IMR-90 (cell line): ENCODE measurements at regions not wholly inside any gene's neighbourhood (a gene's known extent, or its start where the extent isn't known, plus 50 kb on each side); places are given as distances from the start of the nearest gene placed in this dataset.

Experiments
- ATAC-seq: fragments of 200-7000 bp; cut with Tn5 transposase; 2 replicates; pipeline ENCODE4 v1.9.1; 2020; ENCODE audit warnings: low read depth, mild to moderate bottlenecking, moderate library complexity
- BruUV-seq: library from RNA; stranded (reverse); fragments of 400-500 nt; replicated peaks from 2 replicates; lab custom pipeline; 2021; lab: Mats Ljungman, UMichigan
- CTCF ChIA-PET: fragments of 300-600 bp; formaldehyde crosslinking; extraction: SDS; loops from one replicate; lab custom pipeline; 2021; ENCODE audit warnings: antibody characterized with exemption; lab: Yijun Ruan, JAX
- POLR2A ChIA-PET: fragments of 300-600 bp; sonication (Branson Sonifier 250); formaldehyde crosslinking; loops from one replicate; lab custom pipeline; 2022; ENCODE audit warnings: antibody characterized with exemption; ENCODE audit not compliant: unreplicated experiment; lab: Charles Lee
- DNase-seq: peaks from one replicate; pipeline ENCODE4 v3.0.0; 2013
- H2AFZ ChIP-seq: replicated peaks from 2 replicates; pipeline ENCODE3; 2013; ENCODE audit warnings: low read length, mild to moderate bottlenecking; ENCODE audit not compliant: poor library complexity
- H2AK5ac ChIP-seq: 2 replicates; pipeline ENCODE4 v1.6.1; 2013; ENCODE audit warnings: low read depth, low read length, inconsistent platforms
- H2AK9ac ChIP-seq: replicated peaks from 2 replicates; pipeline ENCODE3; 2013; ENCODE audit warnings: mild to moderate bottlenecking, low read depth, low read length, moderate library complexity; ENCODE audit not compliant: poor library complexity
- H2BK120ac ChIP-seq: 2 replicates; pipeline ENCODE4 v1.6.1; 2013; ENCODE audit warnings: low read depth, low read length, inconsistent platforms
- H2BK15ac ChIP-seq: 3 replicates; pipeline ENCODE4 v1.6.1; 2013; ENCODE audit warnings: low read depth, low read length, inconsistent platforms
- H2BK20ac ChIP-seq: 2 replicates; pipeline ENCODE4 v1.6.1; 2013; ENCODE audit warnings: low read depth, mild to moderate bottlenecking, inconsistent platforms, low read length, moderate library complexity
- H2BK5ac ChIP-seq: 2 replicates; pipeline ENCODE4 v1.6.1; 2013; ENCODE audit warnings: mild to moderate bottlenecking, low read depth, low read length, inconsistent platforms; ENCODE audit not compliant: poor library complexity, severe bottlenecking
- H3K14ac ChIP-seq: replicated peaks from 2 replicates; pipeline ENCODE4 v1.6.1; 2013; ENCODE audit warnings: low read depth, low read length, inconsistent platforms
- H3K18ac ChIP-seq: 2 replicates; pipeline ENCODE4 v1.6.1; 2013; ENCODE audit warnings: low read depth, low read length, control low read depth
- H3K23ac ChIP-seq: 2 replicates; pipeline ENCODE4 v1.6.1; 2013; ENCODE audit warnings: low read depth, low read length, inconsistent platforms
- H3K27ac ChIP-seq: 2 replicates; pipeline ENCODE4 v1.5.1; 2013; ENCODE audit warnings: mild to moderate bottlenecking, control low read depth, low read length; ENCODE audit not compliant: insufficient read depth
- H3K27me3 ChIP-seq: 2 replicates; pipeline ENCODE4 v1.6.1; 2013; ENCODE audit warnings: low read length; ENCODE audit not compliant: control insufficient read depth, insufficient read depth
- H3K36me3 ChIP-seq: 2 replicates; pipeline ENCODE4 v1.6.1; 2013; ENCODE audit warnings: low read length, mixed read lengths; ENCODE audit not compliant: control insufficient read depth, insufficient read depth
- H3K4ac ChIP-seq: 2 replicates; pipeline ENCODE4 v1.6.1; 2013; ENCODE audit warnings: low read depth, low read length, inconsistent platforms
- H3K4me1 ChIP-seq: 2 replicates; pipeline ENCODE4 v1.6.1; 2013; ENCODE audit warnings: low read length, mixed read lengths; ENCODE audit not compliant: control insufficient read depth, insufficient read depth
- H3K4me2 ChIP-seq: 2 replicates; pipeline ENCODE4 v1.6.1; 2013; ENCODE audit warnings: low read depth, mild to moderate bottlenecking, control low read depth, low read length, moderate library complexity
- H3K4me3 ChIP-seq: 2 replicates; pipeline ENCODE4 v1.5.1; 2013; ENCODE audit warnings: low read depth, mild to moderate bottlenecking, control low read depth, low read length, moderate library complexity; ENCODE audit not compliant: insufficient read depth
- H3K56ac ChIP-seq: 2 replicates; pipeline ENCODE4 v1.6.1; 2013; ENCODE audit warnings: low read length, inconsistent platforms; ENCODE audit not compliant: insufficient read depth; ENCODE audit errors: extremely low read depth
- H3K79me1 ChIP-seq, 2 experiments: 2 replicates each; pipeline ENCODE4 v1.6.1; 2013; ENCODE audit warnings: low read length in 2 of 2, inconsistent platforms in 1 of 2, low read depth in 1 of 2
- H3K9ac ChIP-seq: 2 replicates; pipeline ENCODE4 v1.6.1; 2013; ENCODE audit warnings: low read depth, low read length, control low read depth
- H3K9me1 ChIP-seq: 2 replicates; pipeline ENCODE4 v1.6.1; 2013; ENCODE audit warnings: low read length, inconsistent platforms; ENCODE audit not compliant: insufficient read depth
- H3K9me3 ChIP-seq: 2 replicates; pipeline ENCODE4 v1.6.1; 2013; ENCODE audit warnings: low read length; ENCODE audit not compliant: control insufficient read depth, insufficient read depth
- H4K20me1 ChIP-seq: 2 replicates; pipeline ENCODE4 v1.6.1; 2013; ENCODE audit warnings: low read length, inconsistent platforms; ENCODE audit not compliant: insufficient read depth
- H4K5ac ChIP-seq: 2 replicates; pipeline ENCODE4 v1.6.1; 2013; ENCODE audit warnings: mild to moderate bottlenecking, low read depth, low read length, control low read depth
- H4K8ac ChIP-seq, 2 experiments: 2 replicates each; pipeline ENCODE4 v1.6.1; 2013; ENCODE audit warnings: low read depth in 2 of 2, low read length in 2 of 2, control low read depth in 1 of 2, inconsistent platforms in 1 of 2
- H4K91ac ChIP-seq: 2 replicates; pipeline ENCODE4 v1.6.1; 2013; ENCODE audit warnings: low read depth, low read length, inconsistent platforms; ENCODE audit not compliant: insufficient read depth
- BHLHE40 ChIP-seq: fragments of 150-350 bp; IDR thresholded peaks from 2 replicates; pipeline ENCODE4 v1.6.1; 2016; ENCODE audit warnings: mild to moderate bottlenecking, low read depth, low read length
- CEBPB ChIP-seq: IDR thresholded peaks from 2 replicates; pipeline ENCODE4 v1.6.1; 2012; ENCODE audit warnings: low read depth, low read length, improper control_type of control experiment
- ELK1 ChIP-seq: fragments of 150-350 bp; IDR thresholded peaks from 2 replicates; pipeline ENCODE4 v1.6.1; 2016; ENCODE audit warnings: low read depth, mild to moderate bottlenecking, low read length, moderate library complexity, borderline replicate concordance
- MAFK ChIP-seq: IDR thresholded peaks from 2 replicates; pipeline ENCODE4 v1.6.1; 2012; ENCODE audit warnings: low read depth, low read length, improper control_type of control experiment
- MXI1 ChIP-seq: IDR thresholded peaks from 2 replicates; pipeline ENCODE4 v1.6.1; 2012; ENCODE audit warnings: low read depth, mild to moderate bottlenecking, low read length, moderate library complexity, borderline replicate concordance
- POLR2A ChIP-seq: IDR thresholded peaks from 2 replicates; pipeline ENCODE4 v1.6.1; 2012; ENCODE audit warnings: mild to moderate bottlenecking, low read depth, low read length
- RAD21 ChIP-seq: IDR thresholded peaks from 2 replicates; pipeline ENCODE4 v1.6.1; 2012; ENCODE audit warnings: low read length, improper control_type of control experiment
- RCOR1 ChIP-seq: IDR thresholded peaks from 2 replicates; pipeline ENCODE4 v1.6.1; 2012; ENCODE audit warnings: mild to moderate bottlenecking, low read length, improper control_type of control experiment; ENCODE audit not compliant: insufficient replicate concordance
- RFX5 ChIP-seq: IDR thresholded peaks from 2 replicates; pipeline ENCODE4 v1.8.0; 2012; ENCODE audit warnings: low read depth, mild to moderate bottlenecking, low read length, moderate library complexity
- SMC3 ChIP-seq: fragments of 150-350 bp; IDR thresholded peaks from 2 replicates; pipeline ENCODE4 v1.6.1; 2016; ENCODE audit warnings: low read depth, mild to moderate bottlenecking, antibody characterized with exemption, low read length, moderate library complexity
- WGBS, 2 experiments: methylation state at CpG; one replicate each; pipeline versions ENCODE4 v1.1.5 to v1.1.7; 2013; ENCODE audit warnings: missing lambda C conversion rate in 2 of 2; ENCODE audit not compliant: insufficient read length in 1 of 2; ENCODE audit errors: extremely low coverage in 2 of 2; 5-methylcytosine and 5-hydroxymethylcytosine counted together
- dilution Hi-C: fragments of 300-500 bp; cut with HindIII; formaldehyde crosslinking; loops from one replicate; pipeline ENCODE4 v1.14.3; 2018; ENCODE audit warnings: low sequenced_read_pairs; ENCODE audit not compliant: unreplicated experiment
- in situ Hi-C: fragments of 300-500 bp; cut with MboI; formaldehyde crosslinking; loops from 3 replicates; pipeline ENCODE4 v1.14.3; 2019; ENCODE audit warnings: low sequenced_read_pairs, inconsistent platforms, mixed read lengths
- intact Hi-C: fragments of 100-400 bp; cut with micrococcal nuclease; formaldehyde crosslinking; loops from 2 replicates; pipeline ENCODE4 v1.10.0; 2022
- TF ChIP-seq, protein P1 (sequence below): conservative IDR thresholded peaks from 2 replicates; pipeline ENCODE4 v1.5.1; 2012; ENCODE audit warnings: mild to moderate bottlenecking, low read depth, low read length, improper control_type of control experiment

GRCh38 chr9:90433398-90433941, 209.2 kb downstream of the DIRAS2 start:
- Histone ChIP-seq H3K4me2 (no peak overlapping the region), H3K79me1 (no peaks in the 10 kb centered on the region), H3K9me3 (no peaks in the 10 kb centered on the region), H2BK5ac (no peak overlapping the region), H3K4me1 (no peaks in the 10 kb centered on the region), H3K27me3 (no peaks in the 10 kb centered on the region), H2AFZ (peak overlapping the region; percentile 66), H4K8ac (no peak overlapping the region), H3K9ac (no peak overlapping the region), H2BK20ac (no peak overlapping the region), H3K9me1 (no peaks in the 10 kb centered on the region), H2BK120ac (no peak overlapping the region), H4K5ac (no peak overlapping the region), H3K56ac (no peak overlapping the region), H3K14ac (no peak overlapping the region), H3K27ac (no peak overlapping the region), H3K18ac (no peak overlapping the region), H2AK9ac (no peak overlapping the region), H2AK5ac (no peak overlapping the region), H3K23ac (no peak overlapping the region), H3K4ac (no peak overlapping the region), H3K36me3 (no peaks in the 10 kb centered on the region), H4K20me1 (no peaks in the 10 kb centered on the region), H3K4me3 (no peak overlapping the region), H4K91ac (no peak overlapping the region), H2BK15ac (no peak overlapping the region)
- BruUV-seq, result no TSS peak
- dilution Hi-C loops (no loop called here), intact Hi-C loops (no loop called here), in situ Hi-C loops (no loop called here)
- ATAC-seq, result peak; percentile 62; the same call in 1 of the 2 replicates
- no peak for DNase-seq
- ChIA-PET POLR2A (no interaction called here), CTCF (no interaction called here)
- 16% methylated on average over 6 of the region's 17 CpGs; no CpG with 5 or more reads in 1 of the 2 experiments for WGBS, 2 experiments
- TF ChIP-seq MAFK, result no peak
- no peak for TF ChIP-seq CEBPB
- TF ChIP-seq RAD21, result no peak
- TF ChIP-seq, protein P1, sequence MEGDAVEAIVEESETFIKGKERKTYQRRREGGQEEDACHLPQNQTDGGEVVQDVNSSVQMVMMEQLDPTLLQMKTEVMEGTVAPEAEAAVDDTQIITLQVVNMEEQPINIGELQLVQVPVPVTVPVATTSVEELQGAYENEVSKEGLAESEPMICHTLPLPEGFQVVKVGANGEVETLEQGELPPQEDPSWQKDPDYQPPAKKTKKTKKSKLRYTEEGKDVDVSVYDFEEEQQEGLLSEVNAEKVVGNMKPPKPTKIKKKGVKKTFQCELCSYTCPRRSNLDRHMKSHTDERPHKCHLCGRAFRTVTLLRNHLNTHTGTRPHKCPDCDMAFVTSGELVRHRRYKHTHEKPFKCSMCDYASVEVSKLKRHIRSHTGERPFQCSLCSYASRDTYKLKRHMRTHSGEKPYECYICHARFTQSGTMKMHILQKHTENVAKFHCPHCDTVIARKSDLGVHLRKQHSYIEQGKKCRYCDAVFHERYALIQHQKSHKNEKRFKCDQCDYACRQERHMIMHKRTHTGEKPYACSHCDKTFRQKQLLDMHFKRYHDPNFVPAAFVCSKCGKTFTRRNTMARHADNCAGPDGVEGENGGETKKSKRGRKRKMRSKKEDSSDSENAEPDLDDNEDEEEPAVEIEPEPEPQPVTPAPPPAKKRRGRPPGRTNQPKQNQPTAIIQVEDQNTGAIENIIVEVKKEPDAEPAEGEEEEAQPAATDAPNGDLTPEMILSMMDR, result no peak
- TF ChIP-seq MXI1, result no peak
- TF ChIP-seq RCOR1, result no peak
- TF ChIP-seq BHLHE40, result no peak
- TF ChIP-seq POLR2A, result no peak
- no peak for TF ChIP-seq ELK1
- TF ChIP-seq RFX5, result no peak
- no peak for TF ChIP-seq SMC3
